Astrocyte of the cerebellum (primary cell): ENCODE measurements at regions not wholly inside any gene's neighbourhood (a gene's known extent, or its start where the extent isn't known, plus 50 kb on each side); places are given as distances from the start of the nearest gene placed in this dataset.

ENCODE experiments used
- DNase-seq: peaks from one replicate; pipeline ENCODE4 v3.0.0-alpha.2; 2011; ENCODE audit warnings: low read depth
- H3K4me3 ChIP-seq: 2 replicates; pipeline ENCODE4 v1.5.1; 2011; ENCODE audit warnings: mild to moderate bottlenecking, low read depth, low read length, moderate library complexity
- CTCF ChIP-seq: IDR thresholded peaks from 2 replicates; pipeline ENCODE4 v1.5.1; 2012; ENCODE audit warnings: low read length, low read depth, moderate library complexity, mild to moderate bottlenecking; ENCODE audit errors: missing control alignments
- in situ Hi-C: cut with HindIII; loops from 2 replicates; pipeline ENCODE4 v1.10.0; 2017; ENCODE audit warnings: low sequenced_read_pairs

GRCh38 chr7:41096917-41097316 is 606.0 kb downstream of the INHBA start:
- no peak for TF ChIP-seq CTCF
- in situ Hi-C loops = loop anchor here (5.0 kb wide), 1 partner anchor 60 kb away; no protein-coding TSS in a partner anchor
- peak; percentile 87 for DNase-seq
- H3K4me3 ChIP-seq = no peak overlapping the region

- in situ Hi-C loops = no loop called here
- no peak for TF ChIP-seq CTCF
- H3K4me3 ChIP-seq = no peak overlapping the region
- DNase-seq = no peak
Measured at GRCh38 chr7:41093141-41093540, 609.7 kb downstream of the INHBA start.

DNA sequence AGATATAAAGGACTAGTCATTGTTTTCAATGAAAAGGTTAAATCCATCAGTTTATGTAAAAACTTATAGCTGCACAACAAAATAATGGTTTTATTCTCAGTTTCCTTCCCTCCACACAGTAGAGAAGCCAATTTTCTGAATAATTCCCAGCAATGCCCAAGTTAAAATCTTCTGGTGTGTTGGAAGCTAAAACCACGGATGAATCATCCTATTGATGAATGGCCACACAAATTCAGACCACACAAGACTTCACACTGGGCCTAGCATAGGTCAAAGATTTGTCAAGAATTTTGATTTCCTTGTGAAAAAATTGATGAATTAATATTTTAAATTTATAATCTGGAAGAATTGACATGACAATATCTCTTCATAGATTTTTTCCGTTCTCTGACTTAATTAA is 617.6 kb downstream of the INHBA start:
- no peak overlapping the region for H3K4me3 ChIP-seq
- DNase-seq = peak; percentile 79
- TF ChIP-seq CTCF = no peak
- in situ Hi-C loops = loop anchor here (5.0 kb wide), 1 partner anchor 88 kb away; no protein-coding TSS in a partner anchor

- no peak for TF ChIP-seq CTCF
- no peak overlapping the region for H3K4me3 ChIP-seq
- in situ Hi-C loops = no loop called here
- no peak for DNase-seq
Measured at GRCh38 chr7:41084381-41084780, 618.5 kb downstream of the INHBA start.

DNA sequence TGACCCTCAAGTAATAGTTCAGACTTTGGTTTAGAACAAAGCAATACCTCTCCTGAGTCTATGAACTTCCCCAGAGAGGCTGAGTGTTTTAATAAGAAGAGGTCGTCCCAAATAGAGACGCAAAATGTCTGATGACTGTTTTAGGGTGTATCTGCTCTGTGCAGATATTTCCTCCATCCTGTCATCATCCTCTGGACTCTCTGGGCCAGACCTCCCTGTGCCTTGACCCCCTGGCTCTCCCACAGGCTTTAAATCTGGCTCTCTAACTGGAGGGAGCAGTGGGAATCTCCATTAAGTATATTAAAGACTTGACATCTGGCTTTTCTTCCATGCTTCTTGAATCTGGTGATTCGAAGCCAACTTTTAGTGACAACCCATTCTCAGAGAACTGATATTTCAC is 633.3 kb downstream of the INHBA start:
- DNase-seq = no peak
- in situ Hi-C loops = no loop called here
- no peak overlapping the region for H3K4me3 ChIP-seq
- no peak for TF ChIP-seq CTCF

DNA sequence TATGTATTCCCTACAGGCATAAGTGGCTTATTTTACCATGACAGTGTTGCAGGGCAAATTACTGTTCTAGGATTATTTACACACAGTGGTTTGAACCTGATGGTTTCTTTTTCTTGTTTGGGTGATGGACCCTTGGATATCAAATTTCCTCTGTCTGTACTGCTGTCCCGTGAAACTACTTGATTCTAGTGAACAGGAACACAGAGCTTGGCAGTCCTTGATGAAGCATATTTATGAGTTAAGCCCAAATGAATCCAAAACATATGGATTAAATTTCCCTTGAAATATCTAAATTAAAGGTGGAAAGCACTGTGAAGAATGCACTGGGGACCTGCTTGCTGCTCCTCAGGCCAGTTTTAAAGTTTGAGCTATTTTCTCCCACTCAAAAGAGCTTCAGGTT is 635.3 kb downstream of the INHBA start:
- TF ChIP-seq CTCF = no peak
- no peak for DNase-seq
- H3K4me3 ChIP-seq = no peak overlapping the region
- in situ Hi-C loops = no loop called here

DNA sequence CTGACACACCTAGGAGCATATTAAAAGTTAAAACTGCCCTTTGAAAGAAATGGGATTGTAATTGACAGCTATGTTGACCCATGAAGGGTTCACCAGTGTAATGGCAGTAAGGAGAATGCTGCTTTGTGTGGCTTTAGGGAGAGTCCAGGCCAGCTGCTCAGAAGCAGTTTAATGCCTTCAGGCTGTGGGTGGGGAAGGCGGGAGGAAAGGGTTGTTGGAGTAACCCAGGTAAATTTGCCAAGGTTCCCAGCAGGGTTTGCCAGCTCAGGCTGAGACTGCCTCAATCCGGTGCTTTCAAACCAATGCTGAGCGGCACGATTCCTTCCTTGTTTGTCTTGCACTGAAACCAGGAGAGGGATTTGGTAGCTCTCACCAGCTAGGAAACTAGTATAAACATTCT is 637.2 kb downstream of the INHBA start:
- no peak for TF ChIP-seq CTCF
- in situ Hi-C loops = no loop called here
- H3K4me3 ChIP-seq = no peak overlapping the region
- DNase-seq = no peak
